GM12878 (cell line): ENCODE measurements at regions not wholly inside any gene's neighbourhood (a gene's known extent, or its start where the extent isn't known, plus 50 kb on each side); places are given as distances from the start of the nearest gene placed in this dataset.

Experiments used
- ATAC-seq: fragments of 200-7000 bp; cut with Tn5 transposase; 3 replicates; pipeline ENCODE4 v1.9.1; 2020; ENCODE audit warnings: mild to moderate bottlenecking, moderate library complexity
- BruUV-seq: library from RNA; stranded (reverse); fragments of 400-500 nt; replicated peaks from 2 replicates; lab custom pipeline; 2021; lab: Mats Ljungman, UMichigan
- CTCF ChIA-PET: fragments of 300-600 bp; sonication (Branson Sonifier 250); formaldehyde crosslinking; extraction: SDS; loops from one replicate; lab custom pipeline; 2021; ENCODE audit warnings: inconsistent platforms; lab: Yijun Ruan, JAX
- POLR2A ChIA-PET: fragments of 350-600 bp; formaldehyde crosslinking; extraction: SDS; loops from one replicate; lab custom pipeline; 2021; ENCODE audit warnings: inconsistent platforms; lab: Charles Lee
- RAD21 ChIA-PET: fragments of 300-600 bp; sonication (Branson Sonifier 250); formaldehyde crosslinking; loops from one replicate; lab custom pipeline; 2023; ENCODE audit warnings: antibody characterized with exemption; ENCODE audit not compliant: unreplicated experiment; lab: Charles Lee
- SMC1A ChIA-PET: fragments of 300-600 bp; sonication (Branson Sonifier 250); formaldehyde crosslinking; loops from one replicate; lab custom pipeline; 2023; ENCODE audit not compliant: unreplicated experiment, uncharacterized antibody; lab: Charles Lee
- DNase-seq: peaks from one replicate; pipeline ENCODE4 v3.0.0-alpha.2; 2011; ENCODE audit warnings: low read depth, low spot score
- FAIRE-seq: peaks from 3 replicates; lab custom pipeline; 2011; peaks lifted over from hg19 to GRCh38; lab: Jason Lieb, UNC
- H2AFZ ChIP-seq: 2 replicates; pipeline ENCODE4 v1.6.0; 2011; ENCODE audit warnings: low read depth, low read length, control low read depth; ENCODE audit not compliant: control insufficient read depth
- H3K27ac ChIP-seq: 2 replicates; pipeline ENCODE4 v1.5.1; 2011; ENCODE audit warnings: control low read depth; ENCODE audit not compliant: control insufficient read depth, insufficient read depth
- H3K27me3 ChIP-seq, 2 experiments: replicated peaks in 1 of 2; 2 replicates each; pipeline versions ENCODE4 v1.6.0 to v1.6.1; 2011; ENCODE audit warnings: low read length in 1 of 2; ENCODE audit not compliant: control insufficient read depth in 2 of 2, insufficient read depth in 2 of 2
- H3K36me3 ChIP-seq, 2 experiments: 2 replicates each; pipeline ENCODE4 v1.5.1; 2011; ENCODE audit warnings: low read length in 1 of 2; ENCODE audit not compliant: control insufficient read depth in 2 of 2, insufficient read depth in 2 of 2
- H3K4me1 ChIP-seq: 2 replicates; pipeline ENCODE4 v1.6.1; 2011; ENCODE audit warnings: mild to moderate bottlenecking, low read length, moderate library complexity, mixed read lengths; ENCODE audit not compliant: control insufficient read depth, insufficient read depth
- H3K4me2 ChIP-seq: 2 replicates; pipeline ENCODE4 v1.6.0; 2011; ENCODE audit warnings: control low read depth; ENCODE audit not compliant: control insufficient read depth, insufficient read depth
- H3K4me3 ChIP-seq: fragments of 200-600 bp; sonication (generic); 2 replicates; pipeline ENCODE4 v1.5.1; 2016
- H3K79me2 ChIP-seq: 2 replicates; pipeline ENCODE4 v1.6.0; 2011; ENCODE audit warnings: low read length; ENCODE audit not compliant: control insufficient read depth, insufficient read depth
- H3K9ac ChIP-seq: 2 replicates; pipeline ENCODE4 v1.8.0; 2011; ENCODE audit warnings: low read length, control low read depth, mixed read lengths; ENCODE audit not compliant: control insufficient read depth, insufficient read depth
- H3K9me3 ChIP-seq: replicated peaks from 3 replicates; pipeline ENCODE4 v1.5.1; 2011; ENCODE audit warnings: mild to moderate bottlenecking, low read length; ENCODE audit not compliant: control insufficient read depth, insufficient read depth
- H4K20me1 ChIP-seq: 2 replicates; pipeline ENCODE4 v1.6.0; 2011; ENCODE audit not compliant: control insufficient read depth, insufficient read depth
- EED ChIP-seq: sonication (generic); IDR thresholded peaks from 2 replicates; pipeline ENCODE4 v1.6.1; 2016; ENCODE audit warnings: antibody characterized with exemption, low read depth
- EGR1 ChIP-seq, 2 experiments: IDR thresholded peaks; 1 replicate in 1 of 2; 2 replicates in 1 of 2; pipeline ENCODE4 v1.6.1; 2011 to 2012; ENCODE audit warnings: low read depth in 2 of 2, low read length in 2 of 2, borderline replicate concordance in 1 of 2, mild to moderate bottlenecking in 1 of 2, moderate library complexity in 1 of 2
- HDGF ChIP-seq: fragments of 450-650 bp; IDR thresholded peaks from 2 replicates; pipeline ENCODE4 v1.6.1; 2016; ENCODE audit warnings: antibody characterized with exemption
- NFYB ChIP-seq: IDR thresholded peaks from 2 replicates; pipeline ENCODE4 v1.6.1; 2011; ENCODE audit warnings: low read depth, mild to moderate bottlenecking, low read length, improper control_type of control experiment, moderate library complexity; ENCODE audit not compliant: insufficient read depth
- POLR2A ChIP-seq: IDR thresholded peaks from 2 replicates; pipeline ENCODE4 v1.6.1; 2011; ENCODE audit warnings: low read depth, mild to moderate bottlenecking, low read length
- RAD51 ChIP-seq: fragments of 450-650 bp; IDR thresholded peaks from 2 replicates; pipeline ENCODE4 v1.6.1; 2016; ENCODE audit warnings: moderate library complexity, mild to moderate bottlenecking, inconsistent platforms
- SMAD1 ChIP-seq: fragments of 450-650 bp; IDR thresholded peaks from 2 replicates; pipeline ENCODE4 v1.6.1; 2018; ENCODE audit warnings: mild to moderate bottlenecking, low read depth; ENCODE audit not compliant: partially characterized antibody
- SMAD5 ChIP-seq: IDR thresholded peaks from 2 replicates; pipeline ENCODE4 v1.6.1; 2016; ENCODE audit warnings: antibody characterized with exemption, low read depth
- SREBF1 ChIP-seq: IDR thresholded peaks from 2 replicates; pipeline ENCODE4 v1.6.1; 2012; ENCODE audit warnings: mild to moderate bottlenecking, low read length
- STAT3 ChIP-seq: IDR thresholded peaks from 2 replicates; pipeline ENCODE4 v1.6.1; 2011; ENCODE audit warnings: low read depth, low read length, improper control_type of control experiment
- YY1 ChIP-seq: IDR thresholded peaks from 2 replicates; pipeline ENCODE4 v1.6.1; 2011; ENCODE audit warnings: low read depth, mild to moderate bottlenecking, low read length
- ZBTB40 ChIP-seq: fragments of 450-650 bp; IDR thresholded peaks from 2 replicates; pipeline ENCODE4 v1.6.1; 2016; ENCODE audit warnings: mild to moderate bottlenecking, moderate library complexity, borderline replicate concordance
- ZZZ3 ChIP-seq: IDR thresholded peaks from 2 replicates; pipeline ENCODE4 v1.6.1; 2011; ENCODE audit warnings: low read depth; ENCODE audit not compliant: control insufficient read depth, insufficient read length
- WGBS: methylation state at CpG from one replicate; pipeline ENCODE4 v1.1.6; 2016; ENCODE audit warnings: low lambda C conversion rate; ENCODE audit not compliant: insufficient replicate concordance, insufficient coverage; ENCODE audit errors: missing lambda C conversion rate; 5-methylcytosine and 5-hydroxymethylcytosine counted together
- in situ Hi-C: fragments of 300-500 bp; cut with MboI; formaldehyde crosslinking; loops from 9 replicates; pipeline ENCODE4 v1.14.3; 2018; ENCODE audit warnings: mixed read lengths
- intact Hi-C: fragments of 100-400 bp; cut with micrococcal nuclease; formaldehyde crosslinking; loops from one replicate; pipeline ENCODE4 v1.14.2; 2022; ENCODE audit not compliant: unreplicated experiment

GRCh38 chr15:39239562-39239961 lies 341.3 kb upstream of the THBS1 start:
- no peaks in the 10 kb centered on the region for H3K9me3 ChIP-seq
- FAIRE-seq: no peak
- H4K20me1 ChIP-seq: no peaks in the 10 kb centered on the region
- TF ChIP-seq HDGF: no peak
- no peak for TF ChIP-seq EGR1 (IDR thresholded peaks at IDR 0.05; ENCODE audit: borderline replicate concordance in 1 of 2, low read depth in 2 of 2, low read length in 2 of 2)
- TF ChIP-seq SREBF1: no peak
- no peak for TF ChIP-seq POLR2A
- TF ChIP-seq ZBTB40: no peak
- no peak for TF ChIP-seq STAT3
- TF ChIP-seq ZZZ3: no peak
- TF ChIP-seq YY1: no peak
- TF ChIP-seq EED: no peak
- TF ChIP-seq SMAD5: no peak
- TF ChIP-seq SMAD1: no peak
- no peak for TF ChIP-seq RAD51
- no peak for TF ChIP-seq NFYB
- ChIA-PET CTCF (no interaction called here), POLR2A (no interaction called here), SMC1A (no interaction called here), RAD21 (no interaction called here)
- no peaks in the 10 kb centered on the region for H3K36me3 ChIP-seq
- BruUV-seq: no TSS peak
- no peak overlapping the region for H3K27ac ChIP-seq
- in situ Hi-C loops: no loop called here
- H3K9ac ChIP-seq: no peak overlapping the region
- H3K4me1 ChIP-seq: no peaks in the 10 kb centered on the region
- no peak overlapping the region for H3K4me2 ChIP-seq
- no peak overlapping the region for H2AFZ ChIP-seq
- intact Hi-C loops: no loop called here
- no peaks in the 10 kb centered on the region for H3K27me3 ChIP-seq
- H3K79me2 ChIP-seq: no peaks in the 10 kb centered on the region
- no peak overlapping the region for H3K4me3 ChIP-seq
- 0% methylated on average over 1 of the region's 1 CpG for WGBS
- no peak for ATAC-seq
- no peak for DNase-seq
